Hepatocyte (in vitro differentiated cells): ENCODE measurements at regions not wholly inside any gene's neighbourhood (a gene's known extent, or its start where the extent isn't known, plus 50 kb on each side); places are given as distances from the start of the nearest gene placed in this dataset.

ENCODE experiments used
- DNase-seq: peaks from one replicate; pipeline ENCODE4 v3.0.0-alpha.2; 2016; ENCODE audit warnings: low spot score
- H2AFZ ChIP-seq: fragments of 200-600 bp; sonication (generic); 2 replicates; pipeline ENCODE4 v1.6.0; 2016; ENCODE audit warnings: antibody characterized with exemption, mild to moderate bottlenecking
- H3K27ac ChIP-seq: fragments of 200-600 bp; sonication (generic); 2 replicates; pipeline ENCODE4 v1.5.1; 2016; ENCODE audit warnings: mild to moderate bottlenecking
- H3K27me3 ChIP-seq: fragments of 200-600 bp; sonication (generic); 2 replicates; pipeline ENCODE4 v1.6.1; 2016
- H3K36me3 ChIP-seq: fragments of 200-600 bp; sonication (generic); replicated peaks from 2 replicates; pipeline ENCODE4 v1.5.1; 2016; ENCODE audit warnings: low read depth; ENCODE audit not compliant: insufficient read depth
- H3K4me1 ChIP-seq: fragments of 200-600 bp; sonication (generic); 2 replicates; pipeline ENCODE4 v1.5.1; 2016; ENCODE audit warnings: mild to moderate bottlenecking, moderate library complexity; ENCODE audit not compliant: insufficient read depth
- H3K4me2 ChIP-seq: fragments of 200-600 bp; sonication (generic); 2 replicates; pipeline ENCODE4 v1.6.0; 2016
- H3K4me3 ChIP-seq: fragments of 200-600 bp; sonication (generic); 2 replicates; pipeline ENCODE4 v1.5.1; 2016; ENCODE audit warnings: mild to moderate bottlenecking
- H3K79me2 ChIP-seq: fragments of 200-600 bp; sonication (generic); 2 replicates; pipeline ENCODE4 v1.6.0; 2017; ENCODE audit warnings: mild to moderate bottlenecking
- H3K9me2 ChIP-seq: fragments of 200-600 bp; sonication (generic); replicated peaks from 2 replicates; pipeline ENCODE4 v1.6.0; 2017; ENCODE audit warnings: mild to moderate bottlenecking; ENCODE audit not compliant: insufficient read depth
- H3K9me3 ChIP-seq: fragments of 200-600 bp; sonication (generic); 2 replicates; pipeline ENCODE4 v1.5.1; 2016; ENCODE audit warnings: low read depth, mild to moderate bottlenecking
- H4K20me1 ChIP-seq: fragments of 200-600 bp; sonication (generic); 2 replicates; pipeline ENCODE4 v1.6.0; 2016; ENCODE audit warnings: mild to moderate bottlenecking; ENCODE audit not compliant: insufficient read depth, poor library complexity, severe bottlenecking
- EZH2 ChIP-seq: fragments of 200-600 bp; sonication (generic); IDR thresholded peaks from 2 replicates; pipeline ENCODE4 v1.6.1; 2016; ENCODE audit warnings: antibody characterized with exemption, mild to moderate bottlenecking, borderline replicate concordance
- EZH2phosphoT487 ChIP-seq: fragments of 200-600 bp; sonication (generic); IDR thresholded peaks from one replicate; pipeline ENCODE4 v1.6.1; 2018; ENCODE audit warnings: antibody characterized with exemption, mild to moderate bottlenecking, low read depth, moderate library complexity; ENCODE audit not compliant: unreplicated experiment, severe bottlenecking
- WGBS: methylation state at CpG from one replicate; pipeline ENCODE4 v1.1.6; 2016; ENCODE audit warnings: low lambda C conversion rate; ENCODE audit errors: missing lambda C conversion rate; 5-methylcytosine and 5-hydroxymethylcytosine counted together
- TF ChIP-seq, protein P1 (sequence below): fragments of 200-600 bp; sonication (generic); IDR thresholded peaks from 2 replicates; pipeline ENCODE4 v1.5.1; 2016; ENCODE audit warnings: antibody characterized with exemption, mild to moderate bottlenecking; ENCODE audit not compliant: poor library complexity

- TF ChIP-seq, protein P1, sequence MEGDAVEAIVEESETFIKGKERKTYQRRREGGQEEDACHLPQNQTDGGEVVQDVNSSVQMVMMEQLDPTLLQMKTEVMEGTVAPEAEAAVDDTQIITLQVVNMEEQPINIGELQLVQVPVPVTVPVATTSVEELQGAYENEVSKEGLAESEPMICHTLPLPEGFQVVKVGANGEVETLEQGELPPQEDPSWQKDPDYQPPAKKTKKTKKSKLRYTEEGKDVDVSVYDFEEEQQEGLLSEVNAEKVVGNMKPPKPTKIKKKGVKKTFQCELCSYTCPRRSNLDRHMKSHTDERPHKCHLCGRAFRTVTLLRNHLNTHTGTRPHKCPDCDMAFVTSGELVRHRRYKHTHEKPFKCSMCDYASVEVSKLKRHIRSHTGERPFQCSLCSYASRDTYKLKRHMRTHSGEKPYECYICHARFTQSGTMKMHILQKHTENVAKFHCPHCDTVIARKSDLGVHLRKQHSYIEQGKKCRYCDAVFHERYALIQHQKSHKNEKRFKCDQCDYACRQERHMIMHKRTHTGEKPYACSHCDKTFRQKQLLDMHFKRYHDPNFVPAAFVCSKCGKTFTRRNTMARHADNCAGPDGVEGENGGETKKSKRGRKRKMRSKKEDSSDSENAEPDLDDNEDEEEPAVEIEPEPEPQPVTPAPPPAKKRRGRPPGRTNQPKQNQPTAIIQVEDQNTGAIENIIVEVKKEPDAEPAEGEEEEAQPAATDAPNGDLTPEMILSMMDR, result no peak
- TF ChIP-seq EZH2phosphoT487, result no peak
- TF ChIP-seq EZH2, result no peak
- no peaks in the 10 kb centered on the region for H3K9me2 ChIP-seq
- no peak for DNase-seq
- H2AFZ ChIP-seq, result no peak overlapping the region
- no peaks in the 10 kb centered on the region for H3K27me3 ChIP-seq
- no peak overlapping the region for H3K27ac ChIP-seq
- H3K4me3 ChIP-seq, result no peak overlapping the region
- no peaks in the 10 kb centered on the region for H3K79me2 ChIP-seq
- no peaks in the 10 kb centered on the region for H3K4me1 ChIP-seq
- 86% methylated on average over 1 of the region's 1 CpG for WGBS
- H3K9me3 ChIP-seq, result no peaks in the 10 kb centered on the region
- H3K4me2 ChIP-seq, result no peak overlapping the region
- no peaks in the 10 kb centered on the region for H4K20me1 ChIP-seq
- H3K36me3 ChIP-seq, result no peaks in the 10 kb centered on the region
Measured at GRCh38 chr12:45596366-45596765, 133.1 kb upstream of the ARID2 start.

DNA sequence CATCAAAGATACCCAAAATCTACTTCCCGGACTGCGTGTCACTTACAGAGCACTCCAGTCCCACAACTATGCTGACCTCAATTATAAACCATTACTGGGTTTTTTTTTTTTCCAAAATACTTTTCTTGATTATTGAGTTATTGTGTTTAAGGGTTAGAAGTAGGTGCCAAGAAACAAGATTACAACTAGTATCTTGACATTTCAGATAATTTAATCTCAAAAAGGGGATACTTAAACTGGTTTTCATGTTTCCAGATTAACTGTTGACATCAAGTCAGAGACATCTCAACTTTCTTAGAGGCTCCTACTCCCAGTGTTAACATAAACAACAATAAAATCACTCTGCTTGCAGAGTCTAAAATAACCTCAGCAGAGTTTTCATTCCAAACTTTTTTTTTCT is 131.2 kb upstream of the ARID2 start:
- Histone ChIP-seq H3K79me2 (no peaks in the 10 kb centered on the region), H3K9me2 (no peaks in the 10 kb centered on the region), H3K4me3 (no peak overlapping the region), H4K20me1 (no peaks in the 10 kb centered on the region), H2AFZ (no peak overlapping the region), H3K27ac (no peak overlapping the region), H3K36me3 (no peaks in the 10 kb centered on the region), H3K27me3 (no peaks in the 10 kb centered on the region), H3K9me3 (no peaks in the 10 kb centered on the region), H3K4me1 (no peaks in the 10 kb centered on the region), H3K4me2 (no peak overlapping the region)
- 31% methylated on average over 2 of the region's 2 CpGs for WGBS
- no peak for DNase-seq
- TF ChIP-seq EZH2phosphoT487, result no peak
- TF ChIP-seq, protein P1, result no peak
- TF ChIP-seq EZH2, result no peak

DNA sequence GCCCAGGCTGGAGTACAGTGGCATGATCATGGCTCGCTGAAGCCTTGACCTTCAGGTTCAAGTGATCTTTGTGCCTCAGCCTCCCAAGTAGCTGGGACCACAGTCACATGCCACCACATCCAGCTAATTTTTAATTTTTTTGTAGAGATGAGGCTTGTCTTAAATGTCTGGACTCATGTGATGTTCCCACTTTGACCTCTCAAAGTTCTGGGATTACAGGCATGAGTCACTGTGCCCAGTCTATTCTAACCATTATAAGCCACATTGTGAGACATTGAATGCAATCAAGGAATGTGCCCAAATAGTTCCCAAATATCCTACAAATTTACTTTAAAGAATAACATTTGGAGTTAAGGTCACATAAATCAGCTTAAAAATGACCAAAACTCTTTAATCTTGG is 130.7 kb upstream of the ARID2 start:
- TF ChIP-seq EZH2, result no peak
- Histone ChIP-seq H3K27ac (no peak overlapping the region), H3K9me3 (no peaks in the 10 kb centered on the region), H3K9me2 (no peaks in the 10 kb centered on the region), H4K20me1 (no peaks in the 10 kb centered on the region), H3K4me2 (no peak overlapping the region), H3K4me3 (no peak overlapping the region), H3K27me3 (no peaks in the 10 kb centered on the region), H3K4me1 (no peaks in the 10 kb centered on the region), H2AFZ (no peak overlapping the region), H3K79me2 (no peaks in the 10 kb centered on the region), H3K36me3 (no peaks in the 10 kb centered on the region)
- 94% methylated on average over 1 of the region's 1 CpG for WGBS
- no peak for DNase-seq

DNA sequence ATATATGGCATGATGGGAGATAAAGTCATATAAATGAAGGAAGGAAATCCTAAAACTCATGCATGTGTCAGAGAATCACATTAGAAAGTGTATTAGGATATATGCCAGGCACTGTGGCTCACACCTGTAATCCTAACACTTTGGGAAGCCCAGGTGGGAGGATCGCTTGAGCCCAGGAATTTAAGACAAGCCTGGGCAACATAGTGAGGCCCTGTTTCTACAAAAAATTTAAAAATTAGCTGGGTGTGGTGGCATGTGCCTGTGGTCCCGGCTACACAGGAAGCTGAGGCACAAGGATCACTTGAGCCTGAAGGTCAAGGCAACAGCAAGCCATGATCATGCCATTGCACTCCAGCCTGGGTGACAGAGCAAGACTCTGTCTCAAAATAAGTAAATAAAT is 130.3 kb upstream of the ARID2 start:
- WGBS, result 93% methylated on average over 2 of the region's 2 CpGs
- Histone ChIP-seq H3K27ac (no peak overlapping the region), H3K4me3 (no peak overlapping the region)

More for the DNA sequence above, 130.3 kb upstream of the ARID2 start:
- Histone ChIP-seq H3K4me1 (no peaks in the 10 kb centered on the region), H4K20me1 (no peaks in the 10 kb centered on the region), H3K4me2 (no peak overlapping the region), H2AFZ (no peak overlapping the region), H3K79me2 (no peaks in the 10 kb centered on the region), H3K27me3 (no peaks in the 10 kb centered on the region), H3K36me3 (no peaks in the 10 kb centered on the region), H3K9me3 (no peaks in the 10 kb centered on the region), H3K9me2 (no peaks in the 10 kb centered on the region)
- TF ChIP-seq EZH2phosphoT487 (no peak), EZH2 (no peak)
- TF ChIP-seq, protein P1, result no peak
- no peak for DNase-seq
